ENCODE measurements at regions not wholly inside any gene's neighbourhood (a gene's known extent, or its start where the extent isn't known, plus 50 kb on each side); places are given as distances from the start of the nearest gene placed in this dataset.

DNA sequence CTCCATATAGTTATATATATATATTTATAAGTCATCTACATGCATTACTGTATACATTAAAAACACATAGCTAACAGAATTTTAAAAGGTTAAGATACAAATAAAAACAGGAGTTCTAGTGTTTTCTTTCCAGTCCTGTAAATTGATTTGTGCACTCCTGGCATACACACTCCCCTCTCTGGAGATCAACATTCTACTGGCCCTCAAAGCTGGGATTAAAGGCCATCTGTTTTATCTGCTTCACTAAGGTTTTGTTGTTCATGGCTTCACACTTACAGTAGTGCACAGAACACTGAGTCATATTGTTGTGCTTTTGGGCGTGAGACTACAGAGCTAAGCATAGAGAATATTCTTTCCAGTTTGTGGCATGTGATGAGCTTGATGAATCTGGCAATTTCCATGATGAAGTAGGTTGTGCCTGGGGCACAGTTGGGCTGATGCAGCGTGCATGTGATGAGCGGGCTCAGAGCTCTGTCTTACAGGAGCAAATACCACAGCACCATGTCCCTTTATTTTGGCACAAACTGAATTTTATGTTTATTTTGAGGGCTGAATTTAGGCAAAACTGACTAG lies 98.2 kb downstream of the TAF11L14 start:
- TF ChIP-seq EP300 (IDR thresholded peaks at IDR 0.05; ENCODE audit: low read depth in 2 of 2, low read length in 2 of 2) (no peak), EP300 (CRISPR knock-in tag; IDR thresholded peaks at IDR 0.05; ENCODE audit: borderline replicate concordance) (no peak), DMAP1 (CRISPR knock-in tag; IDR thresholded peaks at IDR 0.05) (no peak), ATF1 (CRISPR knock-in tag; IDR thresholded peaks at IDR 0.05) (no peak), POLR2A (IDR thresholded peaks at IDR 0.05; ENCODE audit: insufficient read depth in 1 of 2, low read depth in 2 of 2, low read length in 2 of 2) (no peak), ZUFSP (CRISPR knock-in tag; IDR thresholded peaks at IDR 0.05; ENCODE audit: borderline replicate concordance) (no peak), NR3C1 (CRISPR knock-in tag; IDR thresholded peaks at IDR 0.05) (no peak), FOXO4 (CRISPR knock-in tag; conservative IDR thresholded peaks at IDR 0.05) (no peak), HNRNPH1 (optimal IDR thresholded peaks at IDR 0.05; ENCODE audit: low read depth, low read length) (no peak), ZNF776 (CRISPR knock-in tag; IDR thresholded peaks at IDR 0.05) (no peak), ZNF639 (CRISPR knock-in tag; conservative IDR thresholded peaks at IDR 0.05) (no peak), FOXO1 (CRISPR knock-in tag; IDR thresholded peaks at IDR 0.05) (no peak)
- TF ChIP-seq, protein P1, sequence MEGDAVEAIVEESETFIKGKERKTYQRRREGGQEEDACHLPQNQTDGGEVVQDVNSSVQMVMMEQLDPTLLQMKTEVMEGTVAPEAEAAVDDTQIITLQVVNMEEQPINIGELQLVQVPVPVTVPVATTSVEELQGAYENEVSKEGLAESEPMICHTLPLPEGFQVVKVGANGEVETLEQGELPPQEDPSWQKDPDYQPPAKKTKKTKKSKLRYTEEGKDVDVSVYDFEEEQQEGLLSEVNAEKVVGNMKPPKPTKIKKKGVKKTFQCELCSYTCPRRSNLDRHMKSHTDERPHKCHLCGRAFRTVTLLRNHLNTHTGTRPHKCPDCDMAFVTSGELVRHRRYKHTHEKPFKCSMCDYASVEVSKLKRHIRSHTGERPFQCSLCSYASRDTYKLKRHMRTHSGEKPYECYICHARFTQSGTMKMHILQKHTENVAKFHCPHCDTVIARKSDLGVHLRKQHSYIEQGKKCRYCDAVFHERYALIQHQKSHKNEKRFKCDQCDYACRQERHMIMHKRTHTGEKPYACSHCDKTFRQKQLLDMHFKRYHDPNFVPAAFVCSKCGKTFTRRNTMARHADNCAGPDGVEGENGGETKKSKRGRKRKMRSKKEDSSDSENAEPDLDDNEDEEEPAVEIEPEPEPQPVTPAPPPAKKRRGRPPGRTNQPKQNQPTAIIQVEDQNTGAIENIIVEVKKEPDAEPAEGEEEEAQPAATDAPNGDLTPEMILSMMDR (CRISPR knock-in tag; IDR thresholded peaks at IDR 0.05) = no peak
- TF ChIP-seq, protein P2, sequence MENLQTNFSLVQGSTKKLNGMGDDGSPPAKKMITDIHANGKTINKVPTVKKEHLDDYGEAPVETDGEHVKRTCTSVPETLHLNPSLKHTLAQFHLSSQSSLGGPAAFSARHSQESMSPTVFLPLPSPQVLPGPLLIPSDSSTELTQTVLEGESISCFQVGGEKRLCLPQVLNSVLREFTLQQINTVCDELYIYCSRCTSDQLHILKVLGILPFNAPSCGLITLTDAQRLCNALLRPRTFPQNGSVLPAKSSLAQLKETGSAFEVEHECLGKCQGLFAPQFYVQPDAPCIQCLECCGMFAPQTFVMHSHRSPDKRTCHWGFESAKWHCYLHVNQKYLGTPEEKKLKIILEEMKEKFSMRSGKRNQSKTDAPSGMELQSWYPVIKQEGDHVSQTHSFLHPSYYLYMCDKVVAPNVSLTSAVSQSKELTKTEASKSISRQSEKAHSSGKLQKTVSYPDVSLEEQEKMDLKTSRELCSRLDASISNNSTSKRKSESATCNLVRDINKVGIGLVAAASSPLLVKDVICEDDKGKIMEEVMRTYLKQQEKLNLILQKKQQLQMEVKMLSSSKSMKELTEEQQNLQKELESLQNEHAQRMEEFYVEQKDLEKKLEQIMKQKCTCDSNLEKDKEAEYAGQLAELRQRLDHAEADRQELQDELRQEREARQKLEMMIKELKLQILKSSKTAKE (CRISPR knock-in tag; IDR thresholded peaks at IDR 0.05; ENCODE audit: borderline replicate concordance) = no peak
- TF ChIP-seq, protein P3, sequence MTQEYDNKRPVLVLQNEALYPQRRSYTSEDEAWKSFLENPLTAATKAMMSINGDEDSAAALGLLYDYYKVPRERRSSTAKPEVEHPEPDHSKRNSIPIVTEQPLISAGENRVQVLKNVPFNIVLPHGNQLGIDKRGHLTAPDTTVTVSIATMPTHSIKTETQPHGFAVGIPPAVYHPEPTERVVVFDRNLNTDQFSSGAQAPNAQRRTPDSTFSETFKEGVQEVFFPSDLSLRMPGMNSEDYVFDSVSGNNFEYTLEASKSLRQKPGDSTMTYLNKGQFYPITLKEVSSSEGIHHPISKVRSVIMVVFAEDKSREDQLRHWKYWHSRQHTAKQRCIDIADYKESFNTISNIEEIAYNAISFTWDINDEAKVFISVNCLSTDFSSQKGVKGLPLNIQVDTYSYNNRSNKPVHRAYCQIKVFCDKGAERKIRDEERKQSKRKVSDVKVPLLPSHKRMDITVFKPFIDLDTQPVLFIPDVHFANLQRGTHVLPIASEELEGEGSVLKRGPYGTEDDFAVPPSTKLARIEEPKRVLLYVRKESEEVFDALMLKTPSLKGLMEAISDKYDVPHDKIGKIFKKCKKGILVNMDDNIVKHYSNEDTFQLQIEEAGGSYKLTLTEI (CRISPR knock-in tag; conservative IDR thresholded peaks at IDR 0.05) = no peak

Measured in HepG2 (cell line).